ENCODE measurements at regions not wholly inside any gene's neighbourhood (a gene's known extent, or its start where the extent isn't known, plus 50 kb on each side); places are given as distances from the start of the nearest gene placed in this dataset.
"Not testable (repeated sequence)": the region's sequence is repeated elsewhere in the genome, so short reads cannot be mapped to it uniquely, and the experiment has no call there.

DNA sequence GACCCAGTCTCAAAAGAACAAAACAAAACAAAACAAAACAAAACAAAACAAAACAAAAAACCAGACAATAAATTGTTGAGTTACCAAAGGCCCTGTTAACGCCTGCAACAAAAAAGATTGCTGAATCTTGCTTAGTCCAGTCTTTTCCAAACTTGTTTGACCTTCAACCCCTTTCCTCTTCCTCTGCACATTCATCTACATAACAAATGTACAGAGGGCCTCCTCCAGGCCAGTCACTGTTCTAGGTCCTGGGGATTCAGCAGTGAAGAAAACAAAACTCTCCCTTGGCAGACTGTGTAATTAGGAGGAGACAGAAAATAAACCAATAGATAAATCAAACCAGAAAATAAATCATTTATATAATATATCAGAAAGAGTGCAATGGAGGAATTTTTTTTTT, 294.0 kb upstream of the ADGRL2 start:
- TF ChIP-seq, protein P1, sequence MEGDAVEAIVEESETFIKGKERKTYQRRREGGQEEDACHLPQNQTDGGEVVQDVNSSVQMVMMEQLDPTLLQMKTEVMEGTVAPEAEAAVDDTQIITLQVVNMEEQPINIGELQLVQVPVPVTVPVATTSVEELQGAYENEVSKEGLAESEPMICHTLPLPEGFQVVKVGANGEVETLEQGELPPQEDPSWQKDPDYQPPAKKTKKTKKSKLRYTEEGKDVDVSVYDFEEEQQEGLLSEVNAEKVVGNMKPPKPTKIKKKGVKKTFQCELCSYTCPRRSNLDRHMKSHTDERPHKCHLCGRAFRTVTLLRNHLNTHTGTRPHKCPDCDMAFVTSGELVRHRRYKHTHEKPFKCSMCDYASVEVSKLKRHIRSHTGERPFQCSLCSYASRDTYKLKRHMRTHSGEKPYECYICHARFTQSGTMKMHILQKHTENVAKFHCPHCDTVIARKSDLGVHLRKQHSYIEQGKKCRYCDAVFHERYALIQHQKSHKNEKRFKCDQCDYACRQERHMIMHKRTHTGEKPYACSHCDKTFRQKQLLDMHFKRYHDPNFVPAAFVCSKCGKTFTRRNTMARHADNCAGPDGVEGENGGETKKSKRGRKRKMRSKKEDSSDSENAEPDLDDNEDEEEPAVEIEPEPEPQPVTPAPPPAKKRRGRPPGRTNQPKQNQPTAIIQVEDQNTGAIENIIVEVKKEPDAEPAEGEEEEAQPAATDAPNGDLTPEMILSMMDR (IDR thresholded peaks at IDR 0.05; ENCODE audit: borderline replicate concordance, insufficient read depth, low read depth, low read length) = no peak
- no peak overlapping the region for H3K4me3 ChIP-seq (ENCODE audit: low read depth, low read length)

DNA sequence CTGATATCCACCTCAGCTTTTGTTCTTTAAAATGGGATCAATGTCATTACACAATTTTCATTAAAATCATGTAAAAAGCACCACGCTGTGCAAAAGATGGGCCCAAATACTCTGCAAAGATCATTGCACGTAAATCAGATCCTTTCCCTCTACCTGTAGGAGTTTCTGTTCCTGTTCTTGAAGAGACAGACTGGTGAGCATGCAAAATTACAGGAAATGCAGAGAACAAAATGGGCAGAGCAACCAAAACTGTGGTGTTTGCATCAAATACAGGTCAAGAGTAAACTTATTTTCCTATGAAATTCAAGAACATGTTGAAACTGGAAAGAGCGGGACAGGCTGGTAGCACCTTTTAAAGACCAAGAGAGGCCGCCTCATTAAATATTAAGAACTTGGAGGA, 294.9 kb upstream of the ADGRL2 start:
- no peak overlapping the region for H3K4me3 ChIP-seq (ENCODE audit: low read depth, low read length)

DNA sequence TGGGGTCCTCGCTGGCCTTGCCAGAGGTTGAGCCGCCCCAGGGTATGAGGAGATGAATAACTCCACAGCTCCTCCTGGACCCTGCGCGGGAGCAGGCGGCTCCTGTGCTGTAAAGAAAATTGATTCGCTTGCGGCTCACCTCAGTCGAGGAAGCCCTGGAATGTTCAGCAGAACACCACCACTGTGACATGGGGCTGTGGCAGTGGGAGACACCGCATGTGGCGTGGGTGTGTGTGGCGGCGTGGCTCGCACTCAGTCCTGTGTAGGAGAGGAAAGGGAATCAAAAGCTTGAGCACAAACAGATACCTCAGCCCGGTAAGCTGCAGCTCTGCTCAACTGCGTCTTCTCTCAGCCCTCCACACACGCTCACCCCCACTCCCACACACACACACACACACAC, 295.9 kb upstream of the ADGRL2 start:
- not testable (repeated sequence) for H3K4me3 ChIP-seq (ENCODE audit: low read depth, low read length)

More for the DNA sequence above, 294.9 kb upstream of the ADGRL2 start:
- TF ChIP-seq, protein P1 (IDR thresholded peaks at IDR 0.05; ENCODE audit: borderline replicate concordance, insufficient read depth, low read depth, low read length) = no peak

DNA sequence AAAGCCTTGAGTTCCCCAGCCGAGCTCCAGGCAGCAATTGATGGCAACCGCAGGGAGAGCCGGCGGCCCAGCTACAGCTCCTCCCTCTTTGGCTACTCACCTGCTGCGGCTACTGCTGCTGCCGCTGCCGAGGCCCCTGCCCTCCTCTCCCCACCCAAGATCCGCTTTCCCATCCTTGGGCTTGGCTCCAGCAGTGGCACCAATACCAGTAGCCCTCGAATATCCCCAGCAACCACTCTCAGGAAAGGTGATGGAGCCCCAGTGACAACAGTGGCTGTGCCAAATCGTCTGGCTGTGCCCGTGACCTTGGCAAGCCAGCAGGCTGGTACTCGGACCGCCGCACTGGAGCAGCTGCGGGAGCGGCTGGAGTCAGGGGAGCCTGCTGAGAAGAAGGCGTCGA, 298.0 kb upstream of the ADGRL2 start:
- H3K4me3 ChIP-seq (ENCODE audit: low read depth, low read length) = not testable (repeated sequence)

DNA sequence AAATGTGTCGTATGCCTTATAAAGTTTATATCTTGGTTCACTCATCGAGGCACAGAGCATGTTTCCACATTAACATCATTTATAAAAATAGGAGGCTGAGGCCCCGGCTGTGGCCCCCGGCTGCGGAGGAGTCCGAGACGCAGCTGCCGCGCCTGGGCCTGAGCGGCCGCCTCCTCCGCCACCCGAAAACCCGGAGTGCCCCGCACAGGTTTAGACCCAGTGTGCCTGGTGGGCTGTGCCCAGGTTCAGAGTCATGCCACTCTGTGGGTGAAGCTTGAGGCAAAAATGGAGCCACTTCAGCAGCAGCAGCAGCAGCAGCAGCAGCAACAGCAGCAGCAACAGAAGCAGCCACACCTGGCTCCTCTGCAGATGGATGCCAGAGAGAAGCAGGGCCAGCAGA, 299.2 kb upstream of the ADGRL2 start:
- not testable (repeated sequence) for H3K4me3 ChIP-seq (ENCODE audit: low read depth, low read length)

DNA sequence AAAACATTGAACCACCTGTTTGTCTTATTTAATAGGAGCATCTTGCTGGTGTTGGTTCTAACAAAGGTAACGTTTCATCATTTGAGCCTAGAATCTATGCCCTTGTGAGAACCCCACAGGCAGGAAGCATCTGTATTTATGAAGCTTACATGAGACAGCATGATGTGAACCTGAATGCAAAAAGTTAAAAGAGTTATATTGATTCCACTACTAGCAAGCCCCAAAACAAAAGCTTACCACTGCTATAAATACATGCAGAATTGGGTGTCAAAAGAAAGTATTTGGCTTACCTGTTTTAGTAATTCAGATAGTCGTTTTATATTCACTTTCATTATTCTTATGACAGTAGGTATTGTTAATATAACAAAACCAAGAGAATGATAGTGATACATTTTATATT, 301.2 kb upstream of the ADGRL2 start:
- H3K4me3 ChIP-seq (ENCODE audit: low read depth, low read length) = no peak overlapping the region
- TF ChIP-seq, protein P1 (IDR thresholded peaks at IDR 0.05; ENCODE audit: borderline replicate concordance, insufficient read depth, low read depth, low read length) = no peak

DNA sequence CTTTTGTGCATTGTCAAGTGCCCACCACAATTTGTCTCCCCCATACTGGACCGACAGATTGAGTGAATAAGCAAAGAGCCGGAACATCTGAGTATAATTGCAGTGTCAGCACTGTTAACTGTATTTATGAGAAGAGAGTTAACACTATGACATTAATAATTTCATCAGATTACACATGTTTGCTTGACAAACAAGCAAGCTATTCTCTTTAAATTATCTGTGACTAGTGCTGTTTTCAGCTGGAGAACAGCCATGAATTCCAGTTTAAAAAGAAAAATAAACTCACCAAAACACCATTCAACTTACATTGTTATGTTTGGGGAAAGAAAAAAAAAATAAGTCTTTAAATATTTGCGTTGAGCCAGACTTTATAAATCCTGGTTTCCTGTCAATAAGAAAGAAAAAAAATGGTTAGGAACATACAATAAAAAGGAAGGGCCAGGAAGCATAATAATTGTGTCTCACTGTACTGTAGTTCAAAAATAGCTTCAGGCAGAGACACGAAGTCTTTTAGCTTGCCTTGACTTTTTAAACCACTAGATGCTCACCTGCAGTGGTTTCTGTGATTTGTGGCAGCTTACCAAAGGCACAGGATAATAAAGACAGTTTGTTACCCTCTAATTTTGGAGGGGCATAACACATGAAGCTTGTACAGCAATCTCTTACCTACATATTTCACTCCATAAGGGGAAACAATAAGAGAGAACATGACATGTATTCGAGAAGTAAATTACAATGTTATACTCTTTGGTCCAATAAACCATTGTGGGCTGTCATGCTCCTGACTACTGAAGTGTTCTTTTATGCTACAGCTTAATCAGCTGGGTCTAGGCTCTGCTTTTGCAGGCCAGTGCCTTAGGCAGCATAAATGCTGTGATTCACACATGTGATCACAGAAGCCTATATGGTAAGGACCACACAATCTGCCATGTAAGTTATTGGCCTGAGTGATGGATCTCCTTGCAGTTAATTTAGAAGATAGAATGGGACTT, 302.0 kb upstream of the ADGRL2 start:
- TF ChIP-seq, protein P1 (IDR thresholded peaks at IDR 0.05; ENCODE audit: borderline replicate concordance, insufficient read depth, low read depth, low read length) = no peak
- no peak overlapping the region for H3K4me3 ChIP-seq (ENCODE audit: low read depth, low read length)

DNA sequence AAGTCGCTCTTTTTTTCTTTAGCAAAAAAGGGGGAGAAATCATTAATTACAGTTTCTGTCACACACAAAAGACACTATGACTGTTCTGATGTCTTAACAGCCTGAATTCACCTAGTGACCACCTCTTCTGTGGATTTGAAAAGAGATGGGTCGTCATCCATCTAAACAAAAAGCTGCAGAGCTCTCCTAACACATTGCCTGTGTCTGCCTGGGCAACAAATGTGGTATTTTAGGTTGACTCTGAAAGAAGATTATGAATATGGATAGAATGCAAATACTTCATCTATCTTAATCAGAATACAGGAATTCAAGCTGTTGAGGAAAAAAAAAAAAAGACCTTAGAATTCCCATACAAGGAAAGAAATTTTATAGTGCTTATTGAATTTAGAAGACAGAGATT, 304.4 kb upstream of the ADGRL2 start:
- no peak overlapping the region for H3K4me3 ChIP-seq (ENCODE audit: low read depth, low read length)
- TF ChIP-seq, protein P1 (IDR thresholded peaks at IDR 0.05; ENCODE audit: borderline replicate concordance, insufficient read depth, low read depth, low read length) = no peak

Measured in GM12875 (cell line).